Islet of Langerhans (tissue), 1 donor: ENCODE measurements at regions not wholly inside any gene's neighbourhood (a gene's known extent, or its start where the extent isn't known, plus 50 kb on each side); places are given as distances from the start of the nearest gene placed in this dataset.

Source experiments
- FAIRE-seq: peaks from one replicate; lab custom pipeline; 2011; peaks lifted over from hg19 to GRCh38; lab: Jason Lieb, UNC

DNA sequence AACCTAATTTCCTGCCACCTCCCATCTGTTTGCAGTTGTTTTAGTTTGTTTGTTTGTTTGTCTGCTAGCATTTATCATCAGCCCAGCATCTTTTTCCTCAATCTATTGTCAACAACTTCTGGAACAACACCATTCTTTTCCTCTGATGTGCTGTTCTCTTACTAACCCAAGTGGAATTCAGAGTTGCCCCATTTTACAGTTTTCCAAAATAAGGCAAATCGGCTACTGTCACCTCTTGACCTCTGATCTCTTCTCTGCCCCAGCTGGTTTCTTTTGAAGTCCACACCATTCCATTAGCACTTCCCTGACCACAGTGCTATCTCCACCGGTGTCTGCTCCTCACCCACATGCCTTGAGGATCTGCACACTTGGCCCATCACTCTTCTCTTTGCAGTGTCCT, 102.4 kb downstream of the EFNB2 start:
- FAIRE-seq = no peak

DNA sequence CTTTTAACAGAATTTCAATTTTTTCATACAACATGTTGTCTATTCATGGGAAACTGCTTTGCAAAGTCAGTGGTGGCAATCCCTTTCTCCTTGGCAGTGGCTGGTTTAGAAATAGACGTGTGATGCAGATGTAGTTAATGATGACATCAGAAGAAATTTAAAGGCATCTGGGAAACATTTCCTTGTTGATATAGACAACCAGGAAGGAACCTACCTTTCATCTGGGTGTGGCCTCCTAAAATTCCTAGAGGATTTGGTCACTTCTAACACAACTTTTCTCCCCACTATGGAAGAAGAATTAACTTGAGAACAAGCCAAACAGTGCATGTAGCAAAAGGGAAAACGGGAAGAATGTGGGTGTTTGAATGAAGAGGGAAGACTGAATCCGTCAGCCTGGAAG, 102.8 kb downstream of the EFNB2 start:
- FAIRE-seq = no peak

DNA sequence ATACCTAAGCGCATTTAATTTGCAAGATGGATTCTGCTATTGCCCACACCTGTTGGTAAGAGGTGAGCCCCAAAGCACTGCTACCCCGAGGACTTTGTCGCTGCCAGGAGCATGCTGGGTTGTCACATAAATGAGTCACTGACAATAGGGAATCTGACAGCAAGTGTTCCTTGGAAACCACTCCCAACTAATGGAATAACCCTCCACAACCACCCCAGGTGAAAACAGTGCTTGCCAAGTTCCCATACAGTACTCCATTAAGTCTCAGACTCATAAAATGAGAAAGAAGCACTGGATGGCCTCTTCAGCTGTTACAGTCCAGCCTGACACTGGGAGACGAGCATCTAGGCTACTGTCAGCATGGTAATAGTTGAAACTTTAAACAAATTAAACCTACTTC, 108.6 kb downstream of the EFNB2 start:
- FAIRE-seq = no peak

DNA sequence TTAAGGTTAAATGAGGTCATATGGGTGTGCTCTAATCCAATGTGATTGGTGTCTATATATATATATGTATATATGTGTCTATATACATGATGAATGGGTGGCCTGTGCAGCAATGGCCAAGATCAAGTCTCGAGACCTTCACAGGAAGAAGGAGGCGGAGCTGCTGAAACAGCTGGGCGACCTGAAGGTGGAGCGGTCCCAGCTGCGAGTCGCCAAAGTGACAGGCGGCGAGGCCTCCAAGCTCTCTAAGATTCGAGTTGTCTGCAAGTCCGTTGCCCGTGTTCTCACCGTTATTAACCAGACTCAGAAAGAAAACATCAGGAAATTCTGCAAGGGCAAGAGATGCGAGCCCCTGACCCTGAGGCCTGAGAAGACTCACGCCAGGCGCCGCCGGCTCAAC, 109.8 kb downstream of the EFNB2 start:
- no peak for FAIRE-seq

DNA sequence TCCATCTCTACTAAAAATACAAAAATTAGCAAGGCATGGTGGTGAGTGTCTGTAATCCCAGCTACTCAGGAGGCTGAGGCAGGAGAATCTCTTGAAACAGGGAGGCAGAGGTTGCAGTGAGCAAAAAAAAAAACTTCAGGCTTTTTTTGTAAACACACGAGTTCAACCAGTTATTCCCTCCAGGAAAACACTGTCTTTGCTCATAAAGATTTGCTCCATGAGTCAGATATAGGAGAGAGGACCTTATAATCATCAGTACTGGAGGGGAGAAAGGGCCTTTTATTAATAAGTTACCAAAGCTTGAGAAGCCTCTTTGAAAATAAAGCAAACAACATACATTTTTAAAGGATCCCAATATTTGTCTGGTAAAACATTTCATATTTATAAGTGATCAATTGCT, 110.7 kb downstream of the EFNB2 start:
- no peak for FAIRE-seq

DNA sequence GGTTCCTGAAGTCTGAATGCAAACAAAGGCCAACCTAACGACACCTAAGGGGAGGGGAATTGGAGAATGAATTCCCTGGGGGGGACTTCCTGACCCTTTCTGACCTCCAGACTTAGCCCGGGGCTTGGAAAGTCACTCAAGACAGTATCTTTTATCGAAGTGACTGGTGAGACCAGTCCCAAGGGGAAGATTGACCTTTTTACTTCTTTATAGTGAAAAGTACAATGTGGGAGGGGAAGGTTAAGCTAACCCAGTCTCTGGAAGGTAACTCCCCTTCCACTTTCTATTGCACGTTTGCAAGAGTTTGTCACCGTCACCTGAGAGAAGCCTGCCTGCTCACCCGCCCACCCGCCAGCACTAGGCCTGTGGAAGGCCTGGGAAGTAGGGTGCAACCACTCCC, 111.9 kb downstream of the EFNB2 start:
- no peak for FAIRE-seq

DNA sequence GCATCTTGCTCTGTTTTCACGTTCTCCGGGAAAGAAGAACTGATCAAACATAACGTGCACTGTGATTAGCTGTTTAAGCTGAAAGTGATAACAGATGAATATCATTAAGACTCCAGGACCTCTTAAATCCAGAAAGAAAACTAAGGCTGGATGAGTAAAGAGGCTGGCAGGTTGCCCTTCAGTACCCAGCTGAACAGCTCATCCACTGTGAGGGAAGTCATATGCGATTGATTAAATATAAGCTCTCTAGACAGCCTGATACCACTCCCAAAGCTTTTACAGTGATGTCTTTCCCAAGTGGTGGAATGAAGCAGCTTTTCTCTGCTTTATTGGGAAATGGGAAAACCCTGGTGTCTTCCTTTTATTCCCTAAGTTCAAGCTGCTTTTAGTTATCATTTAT, 116.9 kb downstream of the EFNB2 start:
- no peak for FAIRE-seq

DNA sequence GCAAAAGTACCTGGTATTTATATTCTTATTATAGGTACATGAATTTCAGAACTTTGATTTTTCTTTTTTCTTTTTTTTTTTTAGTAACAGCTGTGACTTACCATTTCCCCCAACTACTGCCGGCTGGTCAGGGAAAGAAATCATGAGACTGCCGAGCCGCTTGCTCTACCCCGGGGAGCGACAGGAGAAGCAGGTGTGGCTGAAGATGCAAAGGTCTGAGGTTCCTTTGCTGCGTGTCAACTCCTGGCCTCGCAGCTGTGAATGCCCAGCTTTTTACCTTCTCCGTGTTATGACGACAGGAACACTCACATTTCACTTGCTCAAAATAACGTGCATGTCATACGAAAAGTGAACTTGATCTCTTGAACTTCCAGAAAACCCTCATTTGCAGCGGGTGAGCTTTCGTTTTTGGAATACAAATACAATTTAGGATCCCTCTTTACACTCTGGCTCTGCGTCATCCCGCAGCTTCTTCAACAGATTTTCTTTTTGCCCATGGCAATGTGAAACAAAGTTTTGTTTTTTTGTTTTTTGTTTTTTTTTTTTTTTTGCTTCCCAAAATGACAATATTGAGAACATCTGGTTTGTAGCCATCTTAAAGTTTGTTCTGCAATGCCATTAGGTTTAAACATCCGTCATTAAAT, 117.9 kb downstream of the EFNB2 start:
- FAIRE-seq = no peak

DNA sequence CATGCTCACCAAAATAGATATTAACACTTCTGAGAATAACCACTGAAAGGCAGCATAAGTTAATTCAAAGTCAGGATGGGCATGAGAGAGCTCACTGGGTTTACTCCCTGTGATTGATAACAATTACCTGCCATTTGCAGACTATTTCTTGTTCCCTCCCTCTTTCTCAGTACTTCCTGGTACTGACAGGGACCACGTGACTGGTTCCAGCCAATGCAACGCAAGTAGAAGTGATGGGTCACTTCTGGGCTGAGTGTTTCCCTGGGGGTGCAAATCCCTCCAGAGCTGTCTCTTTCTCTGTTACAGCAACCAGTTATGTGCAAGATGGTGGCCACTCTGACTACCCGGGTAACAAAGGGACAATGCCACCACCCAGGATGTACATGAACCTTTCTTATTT, 118.8 kb downstream of the EFNB2 start:
- FAIRE-seq = no peak

DNA sequence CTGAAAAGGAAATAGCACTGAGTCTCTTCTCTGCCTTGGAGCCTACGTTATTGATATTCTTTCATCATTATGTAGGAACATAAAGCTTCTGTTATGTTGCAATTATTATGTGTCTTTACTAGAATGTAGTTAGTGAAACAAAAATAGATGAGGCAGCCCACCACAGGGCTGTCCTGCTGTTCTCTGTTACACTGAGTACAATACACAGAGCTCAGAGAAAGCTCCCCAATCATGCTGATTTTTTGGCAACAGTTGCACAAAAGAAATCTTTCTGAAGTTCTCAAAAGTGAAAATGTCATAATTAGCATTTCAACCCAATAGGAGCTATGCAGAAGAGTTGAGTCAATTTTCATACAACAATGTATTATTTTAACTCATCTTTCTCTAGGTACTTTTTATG, 119.5 kb downstream of the EFNB2 start:
- no peak for FAIRE-seq

DNA sequence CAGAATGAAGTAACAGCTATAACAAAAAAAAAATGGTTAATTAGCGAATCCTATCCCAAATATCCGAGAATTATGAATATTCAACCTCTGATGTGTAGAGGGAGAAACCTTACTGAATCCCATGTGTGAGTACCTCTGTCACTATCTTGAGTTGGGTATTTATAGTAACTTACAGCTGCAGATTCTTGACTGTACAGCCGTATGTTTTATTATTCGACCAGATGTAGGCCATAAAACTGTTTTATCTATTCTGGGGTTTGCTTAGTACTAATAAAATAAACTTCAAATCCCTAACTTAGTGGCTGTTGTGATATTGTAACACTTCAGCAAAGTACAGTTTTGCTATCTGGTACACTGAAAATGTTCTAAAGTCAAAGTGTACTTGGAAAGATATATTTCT, 120.0 kb downstream of the EFNB2 start:
- FAIRE-seq = no peak

DNA sequence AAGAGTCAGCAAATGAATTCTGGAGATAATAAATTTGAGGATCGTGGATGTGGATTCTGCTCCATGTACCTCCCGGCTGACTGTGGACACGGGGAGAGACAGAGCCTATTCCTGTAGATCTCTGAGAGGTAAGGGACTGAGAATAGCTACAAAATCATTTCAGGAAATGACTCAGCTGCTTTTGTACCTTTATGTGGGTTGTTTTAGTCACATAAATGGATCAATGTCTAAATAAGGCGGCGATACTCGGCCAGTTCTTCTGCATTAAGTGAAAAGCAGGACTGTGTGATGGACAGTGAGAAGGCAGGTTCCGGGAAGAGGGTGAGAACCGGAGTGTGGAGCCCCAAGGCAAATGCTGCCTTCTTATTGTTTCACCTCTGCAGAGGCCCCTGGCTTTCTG, 128.1 kb downstream of the EFNB2 start:
- no peak for FAIRE-seq

DNA sequence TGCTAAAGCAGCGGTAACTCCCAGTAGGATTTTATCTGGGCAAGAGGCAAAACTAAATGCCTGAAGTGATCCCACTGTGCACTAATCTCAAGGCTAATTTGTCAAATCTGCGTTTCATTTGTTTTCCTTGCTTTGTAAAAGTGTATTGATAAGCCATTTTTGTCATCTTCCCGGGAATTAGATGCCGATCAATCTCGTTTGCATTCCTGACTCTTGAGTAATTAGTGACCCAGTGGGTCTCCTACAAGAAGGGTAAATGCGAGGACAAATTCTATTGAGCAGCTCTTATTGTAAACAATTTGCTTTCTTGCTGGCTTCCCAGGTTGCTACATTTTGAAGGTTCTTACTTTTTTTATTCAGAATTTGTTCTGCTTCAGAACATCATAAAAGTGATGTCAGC, 129.7 kb downstream of the EFNB2 start:
- FAIRE-seq = no peak

DNA sequence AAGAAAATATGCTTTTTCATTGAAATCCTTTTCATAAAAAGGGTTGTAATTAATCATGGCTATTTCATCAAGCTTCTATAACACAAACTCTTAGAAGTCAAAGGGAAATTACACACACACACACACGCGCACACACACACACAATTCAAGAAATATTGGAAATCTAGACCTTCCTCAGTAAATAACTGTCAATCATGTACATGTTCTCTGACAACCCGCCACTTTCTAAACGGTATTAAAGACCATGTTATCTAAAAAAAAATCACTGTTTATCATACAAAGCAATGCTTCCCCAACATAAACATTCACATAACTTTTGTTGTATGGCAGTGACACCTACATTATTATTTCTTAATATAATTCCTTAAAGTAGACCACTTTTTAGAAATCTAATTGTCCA, 132.2 kb downstream of the EFNB2 start:
- FAIRE-seq = no peak

DNA sequence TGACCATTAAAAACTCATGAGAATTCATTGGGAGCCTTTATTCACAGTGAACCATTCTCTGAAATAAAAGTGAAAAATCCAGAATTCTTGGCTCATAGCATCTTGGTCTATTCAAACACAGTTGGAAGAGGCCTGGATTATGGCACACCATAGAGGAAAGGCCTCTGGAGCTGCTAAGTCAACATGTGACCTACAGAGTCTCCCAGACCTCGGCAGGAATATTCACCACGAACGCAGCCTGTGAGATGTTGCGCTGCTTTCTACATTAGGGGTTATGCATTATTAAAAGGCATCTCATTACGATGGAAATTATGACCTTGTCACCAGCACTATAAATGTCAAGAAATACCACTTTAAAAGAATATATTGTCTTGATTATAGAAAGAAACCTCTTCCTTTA, 132.6 kb downstream of the EFNB2 start:
- no peak for FAIRE-seq

DNA sequence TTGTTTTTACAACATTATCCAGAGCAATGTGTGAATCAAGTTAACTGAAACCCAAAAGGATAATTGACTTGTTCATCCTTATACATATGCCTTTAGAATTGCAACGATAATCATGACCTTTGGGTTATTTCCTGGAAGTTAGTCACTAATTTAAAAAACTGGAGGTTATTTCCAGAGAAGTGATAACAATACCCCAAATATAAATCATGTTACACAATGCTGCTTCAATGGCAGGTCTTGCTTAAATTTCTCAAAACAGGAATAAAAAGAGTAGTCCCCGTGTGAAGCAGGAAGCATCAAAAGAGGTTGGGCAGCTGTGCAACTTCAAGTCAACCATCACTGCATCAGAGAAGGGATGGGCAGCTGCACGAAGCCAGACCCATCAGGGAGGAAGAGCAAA, 134.4 kb downstream of the EFNB2 start:
- no peak for FAIRE-seq

DNA sequence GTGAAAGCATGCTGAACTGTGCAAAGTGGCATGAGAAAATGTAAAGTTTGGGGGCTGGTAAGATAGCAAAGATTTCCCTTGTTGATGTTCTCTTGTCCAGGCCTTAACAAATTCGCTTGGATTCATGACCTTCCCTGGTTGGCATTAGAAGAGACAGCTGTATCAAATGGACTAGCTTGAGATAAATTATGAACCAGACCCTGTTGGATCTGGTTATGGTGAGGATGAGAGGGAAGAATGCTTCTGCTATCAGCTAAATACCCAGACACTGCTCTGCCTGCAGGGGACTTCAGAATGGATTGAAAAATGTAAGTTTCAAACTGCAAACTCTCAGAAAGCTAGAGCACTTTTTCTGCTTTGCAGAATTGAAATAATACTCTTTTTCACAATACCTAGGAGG, 135.2 kb downstream of the EFNB2 start:
- no peak for FAIRE-seq

DNA sequence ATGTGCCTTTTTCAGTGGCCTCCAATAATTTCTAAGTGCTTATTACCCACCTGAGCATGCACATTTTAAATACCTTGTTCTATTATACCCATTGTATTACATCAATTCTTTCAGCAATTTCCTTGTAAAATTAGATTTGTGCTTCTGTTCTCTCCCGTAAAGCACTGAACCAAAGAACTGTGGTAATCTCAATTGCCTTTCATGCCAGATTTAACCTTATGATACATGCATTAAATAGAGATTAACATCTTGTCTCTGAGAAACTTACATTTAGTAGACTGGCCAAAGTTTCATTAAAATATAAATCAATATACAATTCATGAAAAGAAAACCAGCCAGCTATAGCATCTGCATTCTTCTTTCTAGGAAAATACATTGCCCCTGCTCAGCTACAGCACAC, 137.2 kb downstream of the EFNB2 start:
- no peak for FAIRE-seq

DNA sequence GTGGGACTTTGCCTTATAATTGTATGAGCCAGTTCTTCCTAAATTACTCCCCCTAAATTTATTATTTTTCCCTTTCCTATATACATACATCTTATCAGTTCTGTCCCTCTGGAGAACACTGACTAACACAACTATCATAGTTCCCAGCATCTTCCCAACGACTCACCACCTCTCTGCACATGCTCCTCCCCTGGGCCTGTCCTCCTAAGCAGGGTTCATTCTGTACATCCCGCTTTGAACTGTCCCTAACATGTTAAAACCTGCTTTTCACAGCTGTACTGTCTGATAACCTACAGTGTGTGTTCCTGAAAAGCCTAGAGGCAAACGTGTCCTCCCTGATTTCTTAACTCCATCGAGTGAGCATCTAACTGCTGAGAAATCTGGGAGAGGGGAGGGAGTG, 141.7 kb downstream of the EFNB2 start:
- no peak for FAIRE-seq

DNA sequence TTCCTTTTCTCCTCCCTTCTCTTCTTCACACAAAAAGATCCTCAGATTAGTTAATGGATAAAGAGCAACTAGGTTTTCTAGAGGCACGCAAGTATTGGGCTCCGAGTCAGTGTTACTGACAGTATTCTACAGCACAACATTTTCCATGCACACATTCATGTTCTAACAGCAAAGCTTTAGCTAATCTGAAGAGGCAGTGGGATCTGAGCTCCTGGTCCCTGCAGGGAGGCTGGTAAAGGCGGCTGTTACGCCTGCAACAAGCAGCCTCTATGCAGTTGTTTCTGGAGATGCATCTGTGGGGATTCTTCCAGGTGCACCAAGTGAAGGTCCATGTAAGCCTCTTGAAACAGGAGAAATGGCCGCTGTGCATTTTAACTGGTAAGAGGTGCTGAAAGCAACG, 143.8 kb downstream of the EFNB2 start:
- no peak for FAIRE-seq

DNA sequence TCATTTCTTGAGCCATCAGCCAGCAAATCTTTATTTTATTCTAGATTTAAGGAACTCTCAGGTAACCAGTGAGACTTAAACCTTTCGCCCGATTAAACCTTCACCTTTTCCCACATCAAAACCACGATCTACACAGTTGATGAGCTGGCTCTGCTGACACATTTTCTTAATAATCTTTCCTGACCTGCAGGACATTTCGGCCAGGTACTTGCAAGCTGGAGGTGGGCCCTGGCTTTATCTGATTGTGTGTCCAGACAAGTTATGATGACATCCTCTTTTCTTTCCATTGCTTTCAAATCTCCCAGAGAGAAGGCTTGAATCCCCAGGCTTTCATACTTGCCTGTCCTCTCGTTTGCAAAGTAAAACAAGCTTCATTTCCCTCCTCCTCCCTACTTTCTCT, 144.2 kb downstream of the EFNB2 start:
- FAIRE-seq = no peak

DNA sequence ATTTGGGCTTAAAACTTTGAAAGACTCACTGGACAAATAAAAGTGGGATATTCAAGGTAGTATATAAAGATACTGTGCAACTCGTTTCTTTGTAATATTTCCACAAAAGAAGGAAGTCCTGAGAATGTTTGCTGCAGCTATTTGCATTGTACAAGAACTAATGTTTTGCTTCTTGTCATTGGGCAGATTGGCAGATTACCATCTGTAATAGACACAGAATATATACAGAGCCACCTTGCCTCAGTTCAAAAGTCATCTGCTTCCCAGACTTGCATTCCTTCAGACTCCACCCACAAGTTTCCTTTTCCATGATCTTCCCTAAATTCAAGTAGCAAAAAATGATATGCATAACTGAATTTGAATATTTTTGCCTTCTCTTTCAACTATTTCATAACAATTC, 145.1 kb downstream of the EFNB2 start:
- FAIRE-seq = no peak

DNA sequence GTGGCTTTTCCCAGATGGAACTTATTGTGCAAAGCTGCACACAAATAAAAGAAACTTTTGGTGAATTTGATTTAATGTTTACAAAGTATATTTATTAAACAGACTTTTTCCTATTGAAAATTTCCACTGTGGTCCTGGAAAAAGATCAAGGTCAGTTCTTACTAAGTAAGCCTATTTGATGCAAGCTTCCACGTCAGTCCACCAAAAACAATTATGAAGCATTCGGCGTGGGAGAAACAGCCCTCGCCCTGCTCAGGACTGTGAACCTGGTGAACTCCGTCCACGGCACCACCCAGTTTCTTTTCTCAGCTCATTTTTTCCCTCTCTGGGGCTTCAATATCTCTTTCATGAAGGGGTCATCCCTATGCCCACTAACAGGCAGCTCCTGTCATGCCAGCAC, 149.8 kb downstream of the EFNB2 start:
- FAIRE-seq = no peak

DNA sequence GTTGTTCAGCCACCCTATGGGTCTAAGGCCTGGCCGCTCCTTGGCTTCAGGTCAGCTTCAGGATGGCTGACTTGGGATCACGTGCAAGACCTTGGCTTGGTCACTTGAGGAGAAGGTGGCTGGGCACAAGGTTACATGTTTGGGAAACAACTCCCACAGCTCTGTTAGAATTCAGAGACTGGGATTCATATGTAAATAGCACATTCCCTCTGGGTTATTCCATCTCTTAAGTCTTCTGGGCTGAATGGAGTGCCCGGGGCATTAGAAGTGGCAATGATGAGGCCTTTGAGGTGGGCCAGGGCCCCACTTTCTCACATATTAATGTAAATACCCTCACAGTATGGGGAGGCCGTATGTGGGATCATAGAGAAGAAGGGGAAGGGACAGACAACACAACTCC, 150.9 kb downstream of the EFNB2 start:
- FAIRE-seq = no peak

DNA sequence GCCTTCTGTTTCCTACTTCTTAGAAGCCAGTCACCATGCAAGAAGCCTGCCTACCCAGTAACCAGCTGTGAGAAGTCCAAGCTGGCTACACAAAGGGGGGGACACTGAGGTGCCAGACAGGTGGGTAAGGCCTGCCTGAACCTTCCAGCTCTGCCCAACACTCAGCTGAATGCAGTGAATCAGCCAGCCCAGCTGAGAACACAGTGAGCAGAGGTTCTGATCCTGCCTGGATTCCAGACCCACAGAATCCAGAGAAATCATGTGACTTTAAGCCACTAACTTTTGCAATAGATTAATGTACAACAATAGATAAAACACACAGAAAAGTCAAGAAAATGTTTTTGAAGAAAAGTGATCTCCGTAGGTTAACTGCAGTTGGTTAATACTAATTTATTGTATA, 151.7 kb downstream of the EFNB2 start:
- no peak for FAIRE-seq
